Esophagus muscularis mucosa (tissue), 4 donors: ENCODE measurements at regions not wholly inside any gene's neighbourhood (a gene's known extent, or its start where the extent isn't known, plus 50 kb on each side); places are given as distances from the start of the nearest gene placed in this dataset.

Experiments used
- CTCF ChIP-seq, 3 experiments: fragments of 200-600 bp in 2 of 3; fragments of 450-650 bp in 1 of 3; sonication (generic) in 2 of 3; IDR thresholded peaks; one replicate each; pipeline ENCODE4 v1.5.1; 2017 to 2019; ENCODE audit warnings: antibody characterized with exemption in 3 of 3, mild to moderate bottlenecking in 2 of 3, moderate library complexity in 1 of 3
- EP300 ChIP-seq: sonication (generic); formaldehyde crosslinking; IDR thresholded peaks from one replicate; pipeline ENCODE4 v1.6.1; 2017; ENCODE audit warnings: antibody characterized with exemption
- POLR2A ChIP-seq: fragments of 450-650 bp; IDR thresholded peaks from one replicate; pipeline ENCODE4 v1.6.1; 2017; ENCODE audit warnings: antibody characterized with exemption, moderate library complexity, mild to moderate bottlenecking, low read depth
- POLR2AphosphoS5 ChIP-seq, 2 donors: sonication (generic); formaldehyde crosslinking; IDR thresholded peaks; one replicate each; pipeline ENCODE4 v1.6.1; 2017; ENCODE audit warnings: antibody characterized with exemption in 2 of 2

DNA sequence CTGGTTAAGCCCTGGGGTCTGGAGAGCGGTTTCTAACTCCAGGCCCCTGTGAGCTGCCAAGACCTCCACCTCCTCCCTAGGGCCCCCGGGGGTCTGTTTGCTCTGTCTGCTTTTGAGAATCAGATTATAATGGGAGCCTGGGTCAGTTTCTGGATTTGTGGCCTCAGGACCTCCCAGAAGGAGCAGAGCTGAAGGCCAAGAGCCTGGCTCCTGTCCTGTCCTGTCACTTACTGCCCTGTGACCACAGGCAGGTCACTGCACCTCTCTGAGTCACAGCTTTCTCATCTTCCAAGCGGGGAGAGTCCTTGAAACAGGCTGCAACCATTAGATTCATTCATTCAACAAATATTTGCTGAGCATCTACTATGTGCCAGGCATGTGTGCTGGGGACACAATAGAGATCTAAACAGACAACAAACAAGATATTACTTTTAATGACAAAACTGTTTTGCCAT is 87.3 kb upstream of the FGF3 start:
- no peak for TF ChIP-seq POLR2A
- TF ChIP-seq CTCF (IDR thresholded peaks at IDR 0.05) = no peak
- TF ChIP-seq POLR2AphosphoS5 (IDR thresholded peaks at IDR 0.05) = no peak
- no peak for TF ChIP-seq EP300
